NCI-H82 treated with DMSO at 0.1 percent for 48 hours (cell line): ENCODE measurements at regions not wholly inside any gene's neighbourhood (a gene's known extent, or its start where the extent isn't known, plus 50 kb on each side); places are given as distances from the start of the nearest gene placed in this dataset.

Source experiments
- DNase-seq: peaks from one replicate; lab custom pipeline; 2025; ENCODE audit not compliant: unreplicated experiment; lab: John Stamatoyannopoulos, UW

GRCh38 chr11:59302991-59303390 is 55.7 kb upstream of the OR5AN1 start:
- no peak for DNase-seq

- no peak for DNase-seq
Measured at GRCh38 chr11:59295435-59295834, 63.3 kb upstream of the OR5AN1 start.

- no peak for DNase-seq
Measured at GRCh38 chr11:59292611-59293010, 66.1 kb upstream of the OR5AN1 start.

GRCh38 chr11:59291228-59291627 is 67.5 kb upstream of the OR5AN1 start:
- no peak for DNase-seq

GRCh38 chr11:59289356-59290181 is 69.1 kb upstream of the OR5AN1 start:
- DNase-seq: no peak

- DNase-seq: no peak
Measured at GRCh38 chr11:59285716-59286260, 72.9 kb upstream of the OR5AN1 start.

- no peak for DNase-seq
Measured at GRCh38 chr11:59284773-59285129, 72.0 kb upstream of the MPEG1 start.

- no peak for DNase-seq
Measured at GRCh38 chr11:59283825-59284772, 71.4 kb upstream of the MPEG1 start.

- no peak for DNase-seq
Measured at GRCh38 chr11:59283311-59283710, 70.6 kb upstream of the MPEG1 start.

DNA sequence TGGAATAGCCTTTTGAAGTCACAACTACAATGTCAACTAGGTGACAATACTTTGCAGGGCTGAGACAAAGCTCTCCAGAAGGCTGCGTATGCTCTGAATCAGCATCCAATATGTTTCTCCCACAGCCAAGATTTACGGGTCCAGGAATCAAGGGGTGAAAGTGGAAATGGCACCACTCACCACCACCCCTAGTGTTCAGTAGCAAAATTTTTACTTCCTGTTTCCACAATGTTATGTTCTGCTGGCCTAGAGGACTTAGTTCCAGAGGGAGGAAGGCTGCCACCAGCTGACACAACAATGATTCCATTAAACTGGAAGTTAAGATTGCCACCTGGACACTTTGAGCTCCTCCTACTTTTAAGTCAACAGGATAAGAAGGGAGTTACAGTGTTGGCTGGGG is 68.5 kb upstream of the MPEG1 start:
- no peak for DNase-seq

DNA sequence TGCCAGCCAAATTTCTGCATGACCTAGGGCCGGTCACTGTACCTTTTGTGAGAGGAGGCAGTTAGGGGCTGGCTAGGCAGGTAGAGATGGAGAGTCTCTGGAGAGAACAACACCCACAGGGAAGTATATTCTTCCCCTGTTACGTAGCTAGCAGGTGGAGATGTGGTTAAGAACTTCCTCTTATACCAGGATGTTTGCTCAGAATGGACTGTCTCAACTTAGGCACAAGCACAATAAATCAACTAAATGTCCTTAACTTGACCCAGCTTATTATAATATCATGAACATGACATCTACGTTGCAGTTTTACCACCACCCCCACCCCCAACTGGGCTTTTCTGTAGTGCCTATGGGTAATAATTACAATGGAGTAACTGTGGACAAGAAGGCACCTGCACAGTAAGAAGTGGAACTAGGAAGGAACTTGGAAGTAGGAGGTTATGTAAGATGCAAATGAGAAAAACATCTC is 60.7 kb upstream of the MPEG1 start:
- no peak for DNase-seq

DNA sequence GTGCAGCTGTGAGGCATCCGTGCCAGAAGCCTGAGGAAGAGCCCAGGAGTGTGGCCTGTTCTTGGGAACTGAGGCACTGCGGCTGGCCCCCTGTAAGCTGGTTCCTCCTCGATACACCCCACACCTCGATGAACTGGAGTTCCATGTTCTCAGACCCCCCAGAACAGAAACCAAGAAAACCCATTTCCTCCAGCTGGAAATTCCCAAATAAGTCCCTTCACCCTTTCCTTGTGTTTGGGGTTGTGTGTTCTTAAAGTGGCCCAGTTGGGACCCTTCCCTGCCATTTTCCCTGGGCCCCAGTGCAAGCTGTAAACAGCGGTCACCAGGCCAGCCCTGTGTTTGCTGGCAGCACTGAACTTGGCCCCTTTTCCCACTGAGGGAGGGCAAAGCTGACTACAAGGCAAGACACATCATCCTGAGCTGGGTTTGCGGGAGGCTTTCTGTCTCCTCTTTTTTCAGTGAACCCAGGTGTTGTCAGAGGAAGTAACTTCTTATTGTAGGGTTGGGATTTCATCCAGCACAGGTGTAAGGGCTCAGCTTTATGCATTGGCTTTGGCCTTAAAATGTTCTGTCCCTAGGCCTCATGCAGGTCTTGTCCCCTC is 60.1 kb upstream of the MPEG1 start:
- DNase-seq: no peak

DNA sequence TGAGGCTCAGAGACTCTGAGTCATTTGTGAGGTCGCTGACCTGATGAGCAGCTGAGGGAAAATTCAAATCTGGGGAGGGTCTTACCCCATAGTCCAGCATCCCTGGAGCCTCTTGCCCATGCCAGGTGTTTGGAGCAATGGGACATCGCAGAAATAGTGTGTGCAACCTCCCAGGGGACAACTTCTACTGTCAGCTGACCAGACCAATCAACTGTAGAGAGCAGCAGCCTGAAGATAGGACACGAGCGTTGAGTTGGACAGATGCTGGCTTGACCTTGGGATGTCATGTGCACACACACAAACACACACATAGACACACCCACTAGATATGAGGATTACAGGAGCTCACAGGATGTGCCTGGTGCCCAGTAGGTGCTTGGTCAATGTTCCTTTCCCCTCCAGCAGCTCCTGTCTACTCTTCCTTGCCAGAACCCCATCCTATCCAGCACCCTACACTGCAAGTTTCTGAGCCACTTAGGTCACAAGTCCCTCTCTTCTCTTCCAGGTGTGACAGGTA is 59.1 kb upstream of the MPEG1 start:
- no peak for DNase-seq

GRCh38 chr11:59271247-59271755 is 58.6 kb upstream of the MPEG1 start:
- DNase-seq: peak; percentile 63

- DNase-seq: no peak
Measured at GRCh38 chr11:59267736-59268475, 55.2 kb upstream of the MPEG1 start.

DNA sequence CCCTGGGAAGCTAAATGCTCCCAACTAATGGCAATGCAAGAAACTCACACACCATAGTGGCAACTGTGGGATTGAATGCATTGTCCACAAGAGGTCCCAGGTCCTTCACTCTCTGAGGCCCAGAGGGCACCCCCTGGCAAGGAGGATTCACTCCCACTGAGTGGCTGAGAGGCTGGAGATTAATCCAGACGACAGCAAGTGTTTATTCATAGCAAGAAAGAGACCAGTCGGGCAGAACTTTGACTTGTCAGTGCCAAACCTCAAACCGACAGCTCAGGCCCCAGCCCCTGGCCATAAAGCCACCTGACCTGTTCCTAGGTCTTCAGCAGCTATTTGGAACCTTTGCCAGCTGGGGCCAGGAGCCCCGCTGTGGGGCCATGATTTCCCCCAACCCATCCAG is 54.5 kb upstream of the MPEG1 start:
- no peak for DNase-seq

- DNase-seq: no peak
Measured at GRCh38 chr11:59266491-59266890, 53.8 kb upstream of the MPEG1 start.

DNA sequence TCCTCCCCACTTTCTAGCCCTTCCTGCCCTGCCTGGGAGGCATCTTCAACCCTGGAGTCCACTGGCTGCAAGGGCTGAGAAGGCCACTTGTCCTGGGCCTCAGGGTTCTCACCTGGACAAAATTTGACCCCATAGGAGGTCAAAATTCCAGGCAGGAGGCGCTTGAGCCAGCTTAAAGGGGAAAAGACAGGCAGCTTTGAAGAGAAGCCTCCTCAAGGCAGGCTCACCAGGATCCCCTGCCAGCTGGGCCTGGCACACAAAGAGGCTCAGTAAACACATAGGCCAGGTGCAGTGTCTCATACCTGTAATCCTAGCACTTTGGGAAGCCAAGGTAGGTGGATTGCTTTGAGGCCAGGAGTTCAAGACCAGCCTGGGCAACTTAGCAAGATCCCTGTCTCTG is 53.0 kb upstream of the MPEG1 start:
- no peak for DNase-seq

DNA sequence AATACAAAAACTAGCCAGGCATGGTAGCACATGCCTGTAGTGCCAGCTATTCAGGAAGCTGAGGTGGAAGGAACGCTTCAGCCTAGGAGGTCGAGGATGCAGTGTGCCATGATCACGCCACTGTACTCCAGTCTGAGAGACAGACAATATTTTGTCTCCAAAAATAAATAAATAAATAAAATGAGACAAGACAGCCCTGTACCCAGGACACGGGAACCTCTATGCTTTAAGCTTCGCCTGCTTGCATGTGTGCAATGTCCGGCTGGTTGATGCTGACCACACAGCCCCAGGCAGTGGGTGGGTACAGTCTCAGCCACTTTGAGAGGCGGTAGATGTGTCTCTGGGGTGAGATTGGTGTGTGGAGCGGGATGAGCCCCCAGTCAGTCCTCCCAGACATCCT is 52.0 kb upstream of the MPEG1 start:
- DNase-seq: no peak

DNA sequence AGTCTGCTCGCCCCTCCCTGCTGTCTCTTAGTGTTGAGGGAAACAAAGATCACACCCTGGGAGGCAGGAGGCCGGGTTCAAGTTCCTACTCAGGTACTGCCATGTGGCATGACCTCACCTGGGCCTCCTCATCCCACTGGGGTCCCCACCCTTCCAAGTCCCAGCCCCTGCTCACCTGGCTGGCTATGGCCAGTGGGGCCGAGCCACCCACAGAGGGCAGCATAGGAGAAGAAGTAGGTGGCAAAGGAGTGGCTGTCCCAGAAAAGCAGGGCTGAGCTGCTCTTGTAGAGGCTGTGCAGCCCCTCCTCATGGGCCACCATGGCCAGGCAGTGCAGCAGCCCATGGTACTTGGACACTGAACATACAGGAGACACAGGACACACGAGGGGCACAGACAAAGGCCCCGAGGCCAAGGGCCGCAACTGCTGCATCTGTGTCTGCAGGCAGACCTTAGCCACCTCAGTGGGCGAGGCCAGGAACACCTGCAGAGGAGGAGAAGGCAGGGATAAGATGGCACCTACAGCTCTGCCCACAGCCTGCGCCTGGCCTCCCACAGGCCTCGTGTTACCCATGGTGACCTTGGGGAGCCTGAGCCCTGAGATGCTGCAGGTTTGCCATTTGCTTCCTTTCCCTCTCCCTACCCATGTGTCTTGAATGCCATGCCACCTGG is 50.6 kb upstream of the MPEG1 start:
- DNase-seq: no peak
